HG03432 (cell line): ENCODE measurements at regions not wholly inside any gene's neighbourhood (a gene's known extent, or its start where the extent isn't known, plus 50 kb on each side); places are given as distances from the start of the nearest gene placed in this dataset.
"Not testable (repeated sequence)": the region's sequence is repeated elsewhere in the genome, so short reads cannot be mapped to it uniquely, and the experiment has no call there.

ENCODE experiments used
- ATAC-seq: cut with Tn5 transposase; IDR thresholded peaks from one replicate; pipeline ENCODE4 v1.9.1; 2021; ENCODE audit warnings: mild to moderate bottlenecking, moderate library complexity; ENCODE audit not compliant: unreplicated experiment

GRCh38 chr14:44620121-44621019, 113.3 kb upstream of the FSCB start:
- no peak for ATAC-seq

- no peak for ATAC-seq
These were observed 109.1 kb upstream of the FSCB start for GRCh38 chr14:44616204-44616603.

- no peak for ATAC-seq
These were observed 106.1 kb upstream of the FSCB start for GRCh38 chr14:44613061-44613712.

- ATAC-seq, result no peak
These were observed 104.9 kb upstream of the FSCB start for GRCh38 chr14:44612002-44612401.

- no peak for ATAC-seq
These were observed 102.9 kb upstream of the FSCB start for GRCh38 chr14:44609876-44610510.

- no peak for ATAC-seq
These were observed 102.1 kb upstream of the FSCB start for GRCh38 chr14:44609201-44609600.

- no peak for ATAC-seq
These were observed 100.6 kb upstream of the FSCB start for GRCh38 chr14:44607701-44608100.

GRCh38 chr14:44606576-44606975, 99.5 kb upstream of the FSCB start:
- no peak for ATAC-seq

GRCh38 chr14:44601266-44601665, 94.2 kb upstream of the FSCB start:
- not testable (repeated sequence) for ATAC-seq

GRCh38 chr14:44589180-44589579, 82.1 kb upstream of the FSCB start:
- no peak for ATAC-seq

GRCh38 chr14:44586910-44587309, 79.8 kb upstream of the FSCB start:
- no peak for ATAC-seq

- ATAC-seq, result no peak
These were observed 69.3 kb upstream of the FSCB start for GRCh38 chr14:44576356-44576755.

GRCh38 chr14:44567997-44568396, 60.9 kb upstream of the FSCB start:
- no peak for ATAC-seq

- ATAC-seq, result no peak
These were observed 58.9 kb upstream of the FSCB start for GRCh38 chr14:44565968-44566367.

- ATAC-seq, result no peak
These were observed 57.8 kb upstream of the FSCB start for GRCh38 chr14:44564908-44565307.
